Stimulated activated CD4-positive, alpha-beta T cell treated with anti-CD3 and anti-CD28 coated beads, TNF-alpha, amount 100 ng/mL, for 24 hours (primary cell): ENCODE measurements at regions not wholly inside any gene's neighbourhood (a gene's known extent, or its start where the extent isn't known, plus 50 kb on each side); places are given as distances from the start of the nearest gene placed in this dataset.

Source experiments
- DNase-seq, 3 experiments: peaks; one replicate each; pipeline ENCODE4 v3.0.0-alpha.2; 2020; ENCODE audit warnings: low read depth in 3 of 3

- no peak for DNase-seq
These were observed 69.0 kb upstream of the CDH8 start for GRCh38 chr16:62105244-62105643.

GRCh38 chr16:62102588-62102987 lies 66.3 kb upstream of the CDH8 start:
- no peak for DNase-seq

DNA sequence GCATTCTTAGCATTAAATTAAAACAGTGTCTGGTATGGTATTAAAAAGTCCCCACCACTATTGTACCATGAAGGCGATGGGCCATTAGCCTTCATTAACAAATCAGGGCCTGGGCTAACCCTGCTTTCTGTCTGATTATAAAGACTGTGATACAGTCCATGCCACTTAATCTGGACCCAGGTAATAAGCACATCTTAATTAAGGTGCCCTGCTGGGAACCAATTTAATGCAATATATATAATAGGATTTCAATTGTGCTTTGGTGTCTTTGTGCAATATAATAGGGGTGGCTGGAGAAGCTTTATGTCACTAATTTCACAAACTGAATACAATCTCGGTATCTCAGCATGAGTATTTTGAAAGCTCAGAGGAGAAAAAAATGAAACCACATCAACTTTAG lies 64.4 kb upstream of the CDH8 start:
- DNase-seq, result no peak

DNA sequence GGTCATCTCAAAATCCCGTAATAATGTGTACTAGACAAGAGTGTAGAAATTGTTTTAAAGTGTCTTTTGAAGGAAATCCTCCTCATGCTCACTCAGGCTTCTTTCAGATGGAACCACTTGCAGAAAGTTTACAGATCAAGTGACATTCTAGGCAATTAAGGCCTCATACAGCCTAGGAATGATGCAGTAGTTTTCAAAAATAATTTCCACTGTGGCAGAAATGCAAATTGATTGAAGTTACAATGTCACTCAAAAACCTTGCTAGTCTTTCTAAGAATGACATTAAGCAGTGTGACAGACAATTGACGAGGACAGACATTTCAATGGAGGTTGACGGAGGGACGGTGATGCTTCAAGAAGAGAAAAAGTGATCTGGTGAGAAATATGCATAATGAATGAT lies 53.5 kb upstream of the CDH8 start:
- DNase-seq, result no peak

- DNase-seq, result no peak
These were observed 52.6 kb upstream of the CDH8 start for GRCh38 chr16:62088731-62089410.
